Neural progenitor cell (in vitro differentiated cells): ENCODE measurements at regions not wholly inside any gene's neighbourhood (a gene's known extent, or its start where the extent isn't known, plus 50 kb on each side); places are given as distances from the start of the nearest gene placed in this dataset.

Experiments used
- DNase-seq: peaks from one replicate; pipeline ENCODE4 v3.0.0-alpha.2; 2016; ENCODE audit warnings: low spot score
- H2AFZ ChIP-seq: fragments of 200-600 bp; sonication (generic); replicated peaks from 2 replicates; pipeline ENCODE4 v1.6.1; 2016; ENCODE audit warnings: antibody characterized with exemption
- H3F3A ChIP-seq: fragments of 200-600 bp; sonication (generic); 2 replicates; pipeline ENCODE4 v1.6.1; 2016; ENCODE audit warnings: antibody characterized with exemption, low read depth
- H3K27ac ChIP-seq: fragments of 200-600 bp; sonication (generic); 2 replicates; pipeline ENCODE4 v1.5.1; 2016; ENCODE audit warnings: mild to moderate bottlenecking
- H3K27me3 ChIP-seq: fragments of 200-600 bp; sonication (generic); 2 replicates; pipeline ENCODE4 v1.6.1; 2016; ENCODE audit warnings: mild to moderate bottlenecking, moderate library complexity
- H3K36me3 ChIP-seq: fragments of 200-600 bp; sonication (generic); 2 replicates; pipeline ENCODE4 v1.5.1; 2016
- H3K4me1 ChIP-seq: fragments of 200-600 bp; sonication (generic); 2 replicates; pipeline ENCODE4 v1.6.1; 2016; ENCODE audit warnings: mixed run types
- H3K4me2 ChIP-seq: fragments of 200-600 bp; sonication (generic); 2 replicates; pipeline ENCODE4 v1.6.1; 2016
- H3K4me3 ChIP-seq: fragments of 200-600 bp; sonication (generic); 2 replicates; pipeline ENCODE4 v1.5.1; 2016
- H3K79me2 ChIP-seq: fragments of 200-600 bp; sonication (generic); 2 replicates; pipeline ENCODE4 v1.6.1; 2016; ENCODE audit warnings: low read depth
- H3K9ac ChIP-seq: fragments of 200-600 bp; sonication (generic); 2 replicates; pipeline ENCODE4 v1.6.1; 2016
- H3K9me3 ChIP-seq: fragments of 200-600 bp; sonication (generic); 2 replicates; pipeline ENCODE4 v1.5.1; 2016; ENCODE audit warnings: low read depth
- H4K20me1 ChIP-seq: fragments of 200-600 bp; sonication (generic); 2 replicates; pipeline ENCODE4 v1.6.1; 2016; ENCODE audit warnings: low read depth
- H3K27ac Mint-ChIP-seq: 3 replicates; pipeline ENCODE4 v1.8.0; 2021; ENCODE audit warnings: mixed read lengths
- H3K27me3 Mint-ChIP-seq: 2 replicates; pipeline ENCODE4 v1.8.0; 2022; ENCODE audit warnings: low read depth, mild to moderate bottlenecking, inconsistent platforms, moderate library complexity, mixed read lengths; ENCODE audit not compliant: insufficient read depth
- H3K36me3 Mint-ChIP-seq: 3 replicates; pipeline ENCODE4 v1.8.0; 2021; ENCODE audit warnings: mixed read lengths
- H3K4me1 Mint-ChIP-seq: 3 replicates; pipeline ENCODE4 v1.8.0; 2021; ENCODE audit warnings: mixed read lengths
- H3K4me3 Mint-ChIP-seq: 3 replicates; pipeline ENCODE4 v1.8.0; 2021; ENCODE audit warnings: mild to moderate bottlenecking, moderate library complexity, mixed read lengths
- H3K9me3 Mint-ChIP-seq: 3 replicates; pipeline ENCODE4 v1.8.0; 2020; ENCODE audit warnings: mixed read lengths
- EZH2 ChIP-seq: fragments of 200-600 bp; sonication (generic); IDR thresholded peaks from 2 replicates; pipeline ENCODE4 v1.6.1; 2017; ENCODE audit warnings: antibody characterized with exemption, mild to moderate bottlenecking, moderate library complexity
- EZH2phosphoT487 ChIP-seq: fragments of 200-600 bp; sonication (generic); IDR thresholded peaks from 2 replicates; pipeline ENCODE4 v1.6.1; 2017; ENCODE audit warnings: antibody characterized with exemption
- TF ChIP-seq, protein P1 (sequence below): fragments of 200-600 bp; sonication (generic); IDR thresholded peaks from 2 replicates; pipeline ENCODE4 v1.5.1; 2017; ENCODE audit warnings: antibody characterized with exemption, mild to moderate bottlenecking

DNA sequence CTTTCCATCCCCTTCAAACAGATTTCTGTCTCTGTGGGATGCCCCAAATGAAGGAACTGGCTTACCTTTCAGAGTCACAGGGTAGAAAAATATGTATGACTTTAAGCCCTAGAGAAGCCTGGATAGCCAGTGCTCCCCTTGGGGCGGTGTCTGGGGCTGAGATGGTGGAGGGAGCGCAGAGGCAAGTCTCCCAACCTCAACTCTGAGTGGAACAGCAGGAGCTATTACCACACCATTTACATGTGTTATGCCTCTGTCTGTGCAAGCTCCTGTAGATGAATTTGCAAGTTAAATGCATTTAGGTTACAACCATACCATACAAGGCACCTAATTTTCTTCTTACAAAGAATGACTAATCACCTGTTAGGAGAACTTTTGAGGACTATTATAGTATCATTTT lies 50.4 kb upstream of the CLMN start:
- Mint-ChIP-seq H3K4me3 (no peak overlapping the region), H3K36me3 (no peaks in the 10 kb centered on the region), H3K27ac (no peak overlapping the region), H3K9me3 (no peaks in the 10 kb centered on the region), H3K27me3 (peaks cover 2% of the 10 kb centered on the region), H3K4me1 (peaks cover 20% of the 10 kb centered on the region)
- Histone ChIP-seq H3K27ac (no peak overlapping the region), H3K27me3 (no peaks in the 10 kb centered on the region), H3K9me3 (no peaks in the 10 kb centered on the region), H3K4me3 (no peak overlapping the region), H2AFZ (no peak overlapping the region), H4K20me1 (no peaks in the 10 kb centered on the region), H3K4me1 (peaks cover 5% of the 10 kb centered on the region), H3K9ac (no peak overlapping the region), H3F3A (no peaks in the 10 kb centered on the region), H3K79me2 (no peaks in the 10 kb centered on the region), H3K36me3 (no peaks in the 10 kb centered on the region), H3K4me2 (no peak overlapping the region)
- DNase-seq = no peak
- TF ChIP-seq EZH2phosphoT487 (no peak), EZH2 (no peak)
- TF ChIP-seq, protein P1, sequence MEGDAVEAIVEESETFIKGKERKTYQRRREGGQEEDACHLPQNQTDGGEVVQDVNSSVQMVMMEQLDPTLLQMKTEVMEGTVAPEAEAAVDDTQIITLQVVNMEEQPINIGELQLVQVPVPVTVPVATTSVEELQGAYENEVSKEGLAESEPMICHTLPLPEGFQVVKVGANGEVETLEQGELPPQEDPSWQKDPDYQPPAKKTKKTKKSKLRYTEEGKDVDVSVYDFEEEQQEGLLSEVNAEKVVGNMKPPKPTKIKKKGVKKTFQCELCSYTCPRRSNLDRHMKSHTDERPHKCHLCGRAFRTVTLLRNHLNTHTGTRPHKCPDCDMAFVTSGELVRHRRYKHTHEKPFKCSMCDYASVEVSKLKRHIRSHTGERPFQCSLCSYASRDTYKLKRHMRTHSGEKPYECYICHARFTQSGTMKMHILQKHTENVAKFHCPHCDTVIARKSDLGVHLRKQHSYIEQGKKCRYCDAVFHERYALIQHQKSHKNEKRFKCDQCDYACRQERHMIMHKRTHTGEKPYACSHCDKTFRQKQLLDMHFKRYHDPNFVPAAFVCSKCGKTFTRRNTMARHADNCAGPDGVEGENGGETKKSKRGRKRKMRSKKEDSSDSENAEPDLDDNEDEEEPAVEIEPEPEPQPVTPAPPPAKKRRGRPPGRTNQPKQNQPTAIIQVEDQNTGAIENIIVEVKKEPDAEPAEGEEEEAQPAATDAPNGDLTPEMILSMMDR = no peak
